ENCODE measurements at regions not wholly inside any gene's neighbourhood (a gene's known extent, or its start where the extent isn't known, plus 50 kb on each side); places are given as distances from the start of the nearest gene placed in this dataset.

GRCh38 chr21:41653954-41654491, 112.8 kb downstream of the RIPK4 start:
- DNase-seq (ENCODE audit: low read depth in 4 of 4, low spot score in 1 of 4), result no peak

GRCh38 chr21:41653243-41653953, 113.5 kb downstream of the RIPK4 start:
- no peak for DNase-seq (ENCODE audit: low read depth in 4 of 4, low spot score in 1 of 4)

- no peak for DNase-seq (ENCODE audit: low read depth in 4 of 4, low spot score in 1 of 4)
Observed at GRCh38 chr21:41651830-41652229, 115.0 kb downstream of the RIPK4 start.

- DNase-seq (ENCODE audit: low read depth in 4 of 4, low spot score in 1 of 4), result no peak
Observed at GRCh38 chr21:41651406-41651805, 115.4 kb downstream of the RIPK4 start.

- DNase-seq (ENCODE audit: low read depth in 4 of 4, low spot score in 1 of 4), result no peak
Observed at GRCh38 chr21:41650526-41651145, 116.2 kb downstream of the RIPK4 start.

DNA sequence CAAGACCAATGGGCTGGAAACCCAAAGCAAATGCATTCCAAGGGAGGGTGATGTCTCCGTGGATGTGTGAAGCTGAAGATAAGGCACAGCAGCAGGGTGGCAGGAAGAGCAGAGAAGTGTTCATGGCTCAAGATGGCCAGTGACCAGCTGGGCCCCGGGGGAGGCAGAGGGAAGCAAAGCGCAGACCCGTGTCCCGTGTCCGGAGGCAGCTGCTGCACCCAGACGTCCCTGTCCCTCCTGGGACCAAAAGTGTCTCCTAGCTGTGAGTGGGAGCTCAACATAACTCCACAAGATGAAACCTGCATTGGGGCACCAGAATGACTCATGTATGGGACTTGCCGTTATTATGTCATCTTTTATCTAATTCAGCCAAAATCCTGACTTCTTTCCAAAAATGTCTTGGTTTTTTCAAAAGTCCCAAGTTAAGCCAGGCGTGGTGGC, 118.2 kb downstream of the RIPK4 start:
- no peak for DNase-seq (ENCODE audit: low read depth in 4 of 4, low spot score in 1 of 4)

DNA sequence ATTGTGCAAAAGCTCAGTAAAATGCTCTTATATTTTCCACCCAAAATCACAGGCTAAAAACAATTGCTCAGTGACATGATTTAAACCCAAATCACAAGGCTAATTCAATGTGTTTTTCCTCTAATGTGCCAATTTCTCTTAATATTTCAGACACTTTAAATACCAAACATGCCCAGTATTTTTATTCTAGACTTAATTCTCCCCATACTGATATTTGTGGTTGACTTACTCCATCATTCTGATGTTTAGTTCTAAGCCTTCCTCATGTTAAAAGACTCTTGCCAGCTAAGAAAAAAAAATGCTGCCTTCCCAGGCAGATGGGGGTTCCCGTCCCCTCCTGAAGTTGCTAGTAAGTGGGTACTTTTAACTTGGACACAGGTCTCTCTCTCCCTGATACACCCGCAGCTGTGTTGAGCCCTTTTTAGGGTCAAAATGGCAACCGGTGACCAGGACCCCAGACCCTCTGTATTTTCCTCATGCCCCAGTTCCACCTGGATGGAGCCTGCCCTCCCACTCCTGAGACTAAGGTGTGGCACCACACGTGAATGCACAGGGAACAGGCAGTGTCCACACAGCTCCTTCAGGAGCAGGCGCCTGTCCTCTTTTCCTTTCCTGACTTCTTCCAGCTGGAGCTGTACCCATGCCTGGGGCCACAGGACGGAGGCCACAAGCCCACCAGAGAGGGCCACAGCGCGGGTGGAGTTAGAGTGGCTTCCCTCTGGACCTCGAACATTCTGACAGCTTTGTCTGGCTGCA, 118.9 kb downstream of the RIPK4 start:
- no peak for DNase-seq (ENCODE audit: low read depth in 4 of 4, low spot score in 1 of 4)

- no peak for DNase-seq (ENCODE audit: low read depth in 4 of 4, low spot score in 1 of 4)
Observed at GRCh38 chr21:41643246-41643966, 123.4 kb downstream of the RIPK4 start.

- DNase-seq (ENCODE audit: low read depth in 4 of 4, low spot score in 1 of 4), result no peak
Observed at GRCh38 chr21:41641821-41642701, 124.8 kb downstream of the RIPK4 start.

GRCh38 chr21:41641510-41641815, 125.4 kb downstream of the RIPK4 start:
- DNase-seq (ENCODE audit: low read depth in 4 of 4, low spot score in 1 of 4), result no peak

DNA sequence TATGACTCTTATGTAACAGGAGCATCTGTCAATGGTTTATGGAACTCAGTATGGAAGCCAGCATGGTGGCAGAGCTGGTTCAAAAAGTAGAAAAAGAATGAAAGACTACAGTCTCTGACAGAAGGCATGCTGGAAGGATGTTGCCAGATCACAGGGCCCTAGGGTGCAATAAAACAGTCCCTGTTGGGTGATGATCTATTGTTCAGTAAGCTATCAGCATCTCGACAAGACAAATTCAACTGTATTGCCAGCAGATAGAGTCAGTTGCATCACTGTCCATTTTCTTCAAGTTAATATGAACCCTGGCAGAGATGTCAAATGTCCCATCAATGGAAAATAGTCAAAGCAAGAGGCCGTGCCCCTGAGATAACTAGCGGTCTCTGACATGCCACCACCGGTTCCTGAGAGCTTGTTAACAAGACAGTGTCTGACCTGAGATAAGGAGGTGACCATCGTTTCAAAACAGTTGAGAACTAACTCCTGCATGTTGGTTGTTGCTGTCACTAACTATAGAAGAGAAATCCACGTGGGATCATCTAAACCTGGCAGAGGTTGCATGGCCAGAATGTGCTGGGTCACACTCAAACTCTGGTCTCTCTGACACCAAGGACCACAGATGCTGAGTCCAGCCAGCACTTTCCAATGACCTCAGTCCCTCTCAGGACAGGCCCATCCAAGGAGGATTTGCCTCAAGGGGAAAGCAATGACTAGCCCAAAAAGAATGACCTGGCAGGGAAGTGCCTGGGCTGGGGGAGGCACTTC, 125.9 kb downstream of the RIPK4 start:
- no peak for DNase-seq (ENCODE audit: low read depth in 4 of 4, low spot score in 1 of 4)

DNA sequence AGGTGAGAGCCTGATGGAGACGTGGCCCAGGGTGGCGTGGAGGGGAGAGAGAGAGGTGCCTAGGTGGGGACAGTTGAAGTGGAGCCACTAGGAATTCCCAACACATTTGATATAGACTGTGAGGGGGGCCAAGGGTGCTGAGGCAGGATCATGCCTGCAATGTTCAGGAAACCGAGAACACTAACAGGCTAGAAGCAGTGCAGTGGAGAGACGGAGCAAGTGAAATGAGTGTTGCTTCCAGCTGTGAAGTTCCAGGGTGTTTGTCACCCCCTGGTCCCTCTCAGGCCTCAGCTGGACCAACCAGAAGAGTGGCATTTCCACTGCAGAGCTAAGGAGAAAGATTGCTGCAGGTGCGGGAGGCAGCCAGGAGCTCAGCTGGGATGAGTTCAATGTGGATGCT, 127.1 kb downstream of the RIPK4 start:
- DNase-seq (ENCODE audit: low read depth in 4 of 4, low spot score in 1 of 4), result no peak

GRCh38 chr21:41639336-41639735, 127.5 kb downstream of the RIPK4 start:
- no peak for DNase-seq (ENCODE audit: low read depth in 4 of 4, low spot score in 1 of 4)

DNA sequence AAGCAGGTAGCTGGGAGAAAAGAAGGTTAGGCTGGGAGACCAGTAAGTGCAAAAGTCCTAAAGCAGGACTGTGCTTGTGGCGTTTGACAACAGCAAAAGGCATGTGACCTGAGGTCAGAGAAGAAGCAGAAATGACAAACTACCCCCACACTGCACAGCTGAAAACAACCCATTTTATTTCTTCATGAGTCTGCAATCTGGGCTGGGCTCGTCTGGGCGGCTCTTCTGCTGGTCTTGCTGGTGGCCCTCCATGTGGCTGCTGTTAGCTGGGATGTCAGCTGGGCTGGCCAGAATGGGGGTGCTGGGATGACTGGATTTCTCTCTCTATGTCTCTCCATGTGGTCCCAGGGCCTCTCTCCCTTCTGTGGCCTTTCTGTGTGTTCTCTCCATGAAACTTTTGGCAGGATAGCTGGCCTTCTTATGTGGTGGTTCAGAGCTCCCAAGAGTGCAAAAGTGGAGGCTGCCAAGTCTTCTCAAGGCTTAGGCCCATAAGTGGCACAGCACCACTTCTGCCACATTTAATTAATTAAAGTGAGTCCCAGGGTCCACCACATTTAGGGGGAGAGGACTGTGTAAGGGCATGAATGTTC, 128.6 kb downstream of the RIPK4 start:
- no peak for DNase-seq (ENCODE audit: low read depth in 4 of 4, low spot score in 1 of 4)

DNA sequence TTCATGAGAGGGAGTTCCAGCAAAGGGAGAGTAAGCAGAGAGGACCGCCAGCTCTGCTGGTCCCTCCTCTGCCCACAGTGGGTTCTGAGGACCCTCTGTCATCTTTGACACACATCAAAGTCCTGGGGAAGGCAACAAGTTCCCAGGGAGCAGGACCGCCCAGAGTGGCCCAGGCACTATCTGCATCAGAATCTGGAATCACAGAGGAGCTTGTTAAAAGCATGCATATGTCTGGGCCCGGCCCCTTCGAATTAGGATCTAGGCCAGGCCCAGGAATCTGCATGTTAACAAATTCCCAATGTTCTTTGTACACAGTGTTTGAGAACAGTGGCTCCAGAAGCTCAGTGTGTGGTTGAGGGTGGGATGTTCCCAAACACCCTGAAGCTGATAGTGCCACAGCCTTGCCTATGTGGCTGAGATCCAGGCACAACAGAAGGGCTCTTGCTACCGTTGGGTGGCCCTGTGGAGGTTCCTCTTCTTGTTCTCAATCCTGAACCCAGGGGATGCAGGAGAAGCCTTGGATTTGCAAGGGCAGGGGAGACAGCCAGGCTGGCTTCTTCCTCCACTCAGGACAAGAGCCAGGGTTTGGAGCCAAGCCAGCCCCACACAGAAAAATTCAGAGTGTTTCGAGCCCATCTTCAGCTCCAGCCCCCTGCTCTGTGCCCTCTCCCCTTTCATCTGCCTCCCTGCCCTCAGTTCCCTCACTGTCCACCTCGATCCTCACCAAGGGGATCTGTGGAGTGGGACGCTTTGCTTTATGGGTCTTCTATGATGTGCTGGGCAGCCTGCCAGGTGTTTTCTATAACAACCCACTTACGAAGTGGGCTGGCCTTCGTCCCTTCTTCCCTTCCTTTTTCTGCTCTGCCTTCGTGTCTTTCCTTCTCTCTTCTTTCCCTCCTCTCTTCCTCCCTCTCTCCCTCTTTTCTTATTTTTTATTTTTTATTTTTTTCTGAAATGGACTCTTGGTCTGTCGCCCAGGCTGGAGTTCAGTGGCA, 129.0 kb upstream of the TMPRSS2 start:
- DNase-seq (ENCODE audit: low read depth in 4 of 4, low spot score in 1 of 4), result no peak

DNA sequence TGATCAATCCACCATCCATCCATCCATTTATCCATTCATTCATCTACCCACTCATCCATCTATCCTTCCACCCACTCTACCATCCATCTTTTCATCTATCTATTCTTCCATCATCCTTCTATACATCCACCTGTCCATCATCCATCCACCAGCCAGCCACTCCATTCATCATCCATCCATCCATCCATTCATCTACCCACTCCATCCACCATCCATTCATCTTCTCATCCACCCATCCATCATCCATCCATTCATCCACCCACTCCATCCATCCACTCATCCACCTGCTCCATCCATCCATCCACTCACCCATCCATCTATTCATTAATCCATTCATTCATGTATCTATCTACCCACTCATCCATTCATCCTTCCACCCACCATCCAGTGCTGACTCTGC, 127.9 kb upstream of the TMPRSS2 start:
- DNase-seq (ENCODE audit: low read depth in 4 of 4, low spot score in 1 of 4), result no peak

GRCh38 chr21:41634858-41635257, 126.9 kb upstream of the TMPRSS2 start:
- DNase-seq (ENCODE audit: low read depth in 4 of 4, low spot score in 1 of 4), result no peak

DNA sequence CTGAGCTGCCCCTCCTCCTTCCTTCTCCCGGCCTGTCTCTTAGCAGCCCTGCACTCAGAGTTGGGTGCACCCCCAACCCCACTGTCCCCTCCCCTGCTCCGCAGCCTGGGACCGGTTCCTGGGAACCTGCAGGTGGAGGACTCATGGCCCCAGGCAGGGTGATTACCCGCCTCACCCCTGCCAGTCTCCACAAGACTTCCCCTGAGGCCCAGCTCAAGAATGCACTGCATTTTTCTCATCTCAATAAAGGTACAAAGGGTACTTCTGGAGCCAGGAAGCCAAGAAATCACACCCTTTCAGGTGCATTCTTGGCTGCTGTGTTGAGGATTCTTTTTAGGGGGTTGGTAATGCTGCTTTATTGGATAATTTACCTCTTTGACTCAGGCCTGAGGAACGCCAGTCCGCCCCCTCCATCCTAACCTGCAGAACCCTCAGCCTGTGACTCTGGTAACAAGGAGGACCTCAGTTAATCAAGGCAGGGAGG, 126.3 kb upstream of the TMPRSS2 start:
- DNase-seq (ENCODE audit: low read depth in 4 of 4, low spot score in 1 of 4), result no peak

Measured in stimulated activated CD4-positive, alpha-beta T cell treated with anti-CD3 and anti-CD28 coated beads, Interleukin-1b, Interleukin-23, amount 100 ng/mL, for 24 hours (primary cell).